HepG2 (cell line): ENCODE measurements at regions not wholly inside any gene's neighbourhood (a gene's known extent, or its start where the extent isn't known, plus 50 kb on each side); places are given as distances from the start of the nearest gene placed in this dataset.

Source experiments
- BCL6 ChIP-seq: IDR thresholded peaks from 2 replicates; pipeline ENCODE4 v1.6.1; 2016; ENCODE audit warnings: missing genetic modification reagents, missing compliant biosample characterization
- FOXK1 ChIP-seq: sonication (generic); formaldehyde crosslinking; IDR thresholded peaks from 2 replicates; pipeline ENCODE4 v1.4.0; 2020; ENCODE audit warnings: low read depth, missing genetic modification reagents, borderline replicate concordance
- GABPB1 ChIP-seq: IDR thresholded peaks from 2 replicates; pipeline ENCODE4 v1.6.1; 2016; ENCODE audit warnings: mild to moderate bottlenecking, missing genetic modification reagents, moderate library complexity, missing compliant biosample characterization
- MEIS1 ChIP-seq: sonication (generic); formaldehyde crosslinking; IDR thresholded peaks from 2 replicates; pipeline ENCODE4 v1.9.0; 2021; ENCODE audit warnings: mild to moderate bottlenecking, missing genetic modification reagents, moderate library complexity, borderline replicate concordance
- MXD1 ChIP-seq: sonication (generic); formaldehyde crosslinking; IDR thresholded peaks from 2 replicates; pipeline ENCODE4 v1.4.0; 2020; ENCODE audit warnings: mild to moderate bottlenecking, missing genetic modification reagents
- SATB2 ChIP-seq: sonication (generic); formaldehyde crosslinking; IDR thresholded peaks from 2 replicates; pipeline ENCODE4 v1.5.0; 2020; ENCODE audit warnings: missing genetic modification reagents
- SOX5 ChIP-seq: IDR thresholded peaks from 2 replicates; pipeline ENCODE4 v1.6.1; 2016; ENCODE audit warnings: borderline replicate concordance
- TEAD3 ChIP-seq: optimal IDR thresholded peaks from 2 replicates; pipeline ENCODE3; 2016; ENCODE audit warnings: borderline replicate concordance
- ZHX1 ChIP-seq: sonication (generic); formaldehyde crosslinking; IDR thresholded peaks from 2 replicates; pipeline ENCODE4 v1.8.1; 2022; ENCODE audit warnings: low read depth, mild to moderate bottlenecking, missing genetic modification reagents
- ZNF234 ChIP-seq: sonication (generic); formaldehyde crosslinking; conservative IDR thresholded peaks from 2 replicates; pipeline ENCODE4 v1.5.1; 2020; ENCODE audit warnings: mild to moderate bottlenecking, missing genetic modification reagents
- ZNF280B ChIP-seq: sonication (generic); formaldehyde crosslinking; IDR thresholded peaks from 2 replicates; pipeline ENCODE4 v1.5.0; 2020; ENCODE audit warnings: missing genetic modification reagents, mild to moderate bottlenecking, borderline replicate concordance
- ZNF282 ChIP-seq: fragments of 450-650 bp; IDR thresholded peaks from 2 replicates; pipeline ENCODE4 v1.6.1; 2018; ENCODE audit not compliant: partially characterized antibody
- ZNF792 ChIP-seq: IDR thresholded peaks from 2 replicates; pipeline ENCODE4 v1.6.1; 2016
- TF ChIP-seq, protein P1 (sequence below): sonication (generic); formaldehyde crosslinking; conservative IDR thresholded peaks from 2 replicates; pipeline ENCODE4 v1.4.0; 2020; ENCODE audit warnings: missing genetic modification reagents
- TF ChIP-seq, protein P2 (sequence below): sonication (generic); formaldehyde crosslinking; IDR thresholded peaks from 2 replicates; pipeline ENCODE4 v1.4.0; 2020; ENCODE audit warnings: low read depth, missing genetic modification reagents
- TF ChIP-seq, protein P3 (sequence below): sonication (generic); formaldehyde crosslinking; conservative IDR thresholded peaks from 2 replicates; pipeline ENCODE4 v1.5.0; 2020; ENCODE audit warnings: missing genetic modification reagents

- TF ChIP-seq, protein P1, sequence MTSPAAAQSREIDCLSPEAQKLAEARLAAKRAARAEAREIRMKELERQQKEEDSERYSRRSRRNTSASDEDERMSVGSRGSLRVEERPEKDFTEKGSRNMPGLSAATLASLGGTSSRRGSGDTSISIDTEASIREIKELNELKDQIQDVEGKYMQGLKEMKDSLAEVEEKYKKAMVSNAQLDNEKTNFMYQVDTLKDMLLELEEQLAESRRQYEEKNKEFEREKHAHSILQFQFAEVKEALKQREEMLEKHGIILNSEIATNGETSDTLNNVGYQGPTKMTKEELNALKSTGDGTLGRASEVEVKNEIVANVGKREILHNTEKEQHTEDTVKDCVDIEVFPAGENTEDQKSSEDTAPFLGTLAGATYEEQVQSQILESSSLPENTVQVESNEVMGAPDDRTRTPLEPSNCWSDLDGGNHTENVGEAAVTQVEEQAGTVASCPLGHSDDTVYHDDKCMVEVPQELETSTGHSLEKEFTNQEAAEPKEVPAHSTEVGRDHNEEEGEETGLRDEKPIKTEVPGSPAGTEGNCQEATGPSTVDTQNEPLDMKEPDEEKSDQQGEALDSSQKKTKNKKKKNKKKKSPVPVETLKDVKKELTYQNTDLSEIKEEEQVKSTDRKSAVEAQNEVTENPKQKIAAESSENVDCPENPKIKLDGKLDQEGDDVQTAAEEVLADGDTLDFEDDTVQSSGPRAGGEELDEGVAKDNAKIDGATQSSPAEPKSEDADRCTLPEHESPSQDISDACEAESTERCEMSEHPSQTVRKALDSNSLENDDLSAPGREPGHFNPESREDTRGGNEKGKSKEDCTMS (CRISPR knock-in tag), result no peak
- TF ChIP-seq, protein P2, sequence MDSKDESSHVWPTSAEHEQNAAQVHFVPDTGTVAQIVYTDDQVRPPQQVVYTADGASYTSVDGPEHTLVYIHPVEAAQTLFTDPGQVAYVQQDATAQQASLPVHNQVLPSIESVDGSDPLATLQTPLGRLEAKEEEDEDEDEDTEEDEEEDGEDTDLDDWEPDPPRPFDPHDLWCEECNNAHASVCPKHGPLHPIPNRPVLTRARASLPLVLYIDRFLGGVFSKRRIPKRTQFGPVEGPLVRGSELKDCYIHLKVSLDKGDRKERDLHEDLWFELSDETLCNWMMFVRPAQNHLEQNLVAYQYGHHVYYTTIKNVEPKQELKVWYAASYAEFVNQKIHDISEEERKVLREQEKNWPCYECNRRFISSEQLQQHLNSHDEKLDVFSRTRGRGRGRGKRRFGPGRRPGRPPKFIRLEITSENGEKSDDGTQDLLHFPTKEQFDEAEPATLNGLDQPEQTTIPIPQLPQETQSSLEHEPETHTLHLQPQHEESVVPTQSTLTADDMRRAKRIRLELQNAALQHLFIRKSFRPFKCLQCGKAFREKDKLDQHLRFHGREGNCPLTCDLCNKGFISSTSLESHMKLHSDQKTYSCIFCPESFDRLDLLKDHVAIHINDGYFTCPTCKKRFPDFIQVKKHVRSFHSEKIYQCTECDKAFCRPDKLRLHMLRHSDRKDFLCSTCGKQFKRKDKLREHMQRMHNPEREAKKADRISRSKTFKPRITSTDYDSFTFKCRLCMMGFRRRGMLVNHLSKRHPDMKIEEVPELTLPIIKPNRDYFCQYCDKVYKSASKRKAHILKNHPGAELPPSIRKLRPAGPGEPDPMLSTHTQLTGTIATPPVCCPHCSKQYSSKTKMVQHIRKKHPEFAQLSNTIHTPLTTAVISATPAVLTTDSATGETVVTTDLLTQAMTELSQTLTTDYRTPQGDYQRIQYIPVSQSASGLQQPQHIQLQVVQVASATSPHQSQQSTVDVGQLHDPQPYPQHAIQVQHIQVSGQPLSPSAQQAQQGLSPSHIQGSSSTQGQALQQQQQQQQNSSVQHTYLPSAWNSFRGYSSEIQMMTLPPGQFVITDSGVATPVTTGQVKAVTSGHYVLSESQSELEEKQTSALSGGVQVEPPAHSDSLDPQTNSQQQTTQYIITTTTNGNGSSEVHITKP (CRISPR knock-in tag), result no peak
- no peak for TF ChIP-seq MXD1 (CRISPR knock-in tag)
- no peak for TF ChIP-seq ZHX1 (CRISPR knock-in tag)
- no peak for TF ChIP-seq ZNF234 (CRISPR knock-in tag)
- TF ChIP-seq FOXK1 (CRISPR knock-in tag), result peak; percentile 58; the same call in 1 of the 2 replicates
- peak; percentile 92 for TF ChIP-seq SOX5 (CRISPR knock-in tag)
- peak; percentile 49; the same call in 1 of the 2 replicates for TF ChIP-seq ZNF792 (CRISPR knock-in tag)
- 0 out of 2 replicates have a peak, but pooled peaks have one; percentile 39 for TF ChIP-seq MEIS1 (CRISPR knock-in tag)
- TF ChIP-seq, protein P3, sequence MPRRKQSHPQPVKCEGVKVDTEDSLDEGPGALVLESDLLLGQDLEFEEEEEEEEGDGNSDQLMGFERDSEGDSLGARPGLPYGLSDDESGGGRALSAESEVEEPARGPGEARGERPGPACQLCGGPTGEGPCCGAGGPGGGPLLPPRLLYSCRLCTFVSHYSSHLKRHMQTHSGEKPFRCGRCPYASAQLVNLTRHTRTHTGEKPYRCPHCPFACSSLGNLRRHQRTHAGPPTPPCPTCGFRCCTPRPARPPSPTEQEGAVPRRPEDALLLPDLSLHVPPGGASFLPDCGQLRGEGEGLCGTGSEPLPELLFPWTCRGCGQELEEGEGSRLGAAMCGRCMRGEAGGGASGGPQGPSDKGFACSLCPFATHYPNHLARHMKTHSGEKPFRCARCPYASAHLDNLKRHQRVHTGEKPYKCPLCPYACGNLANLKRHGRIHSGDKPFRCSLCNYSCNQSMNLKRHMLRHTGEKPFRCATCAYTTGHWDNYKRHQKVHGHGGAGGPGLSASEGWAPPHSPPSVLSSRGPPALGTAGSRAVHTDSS (CRISPR knock-in tag), result no peak
- TF ChIP-seq BCL6 (CRISPR knock-in tag), result peak; percentile 81
- TF ChIP-seq ZNF282, result no peak
- TF ChIP-seq GABPB1 (CRISPR knock-in tag), result no peak
- no peak for TF ChIP-seq ZNF280B
- peak; percentile 52 for TF ChIP-seq TEAD3
- no peak for TF ChIP-seq SATB2 (CRISPR knock-in tag)
Observed at GRCh38 chr16:72442385-72443158, 270.6 kb upstream of the PMFBP1 start (continued).
